ENCODE measurements at regions not wholly inside any gene's neighbourhood (a gene's known extent, or its start where the extent isn't known, plus 50 kb on each side); places are given as distances from the start of the nearest gene placed in this dataset.

GRCh38 chr11:70623906-70624597 lies 225.7 kb downstream of the CTTN start:
- FAIRE-seq (no peak), DNase-seq (ENCODE audit: low spot score) (no peak)

GRCh38 chr11:70624598-70624993 lies 226.3 kb downstream of the CTTN start:
- no peak for FAIRE-seq

GRCh38 chr11:70625051-70625450 lies 226.7 kb downstream of the CTTN start:
- DNase-seq (ENCODE audit: low spot score) = no peak
- FAIRE-seq = no peak

More at GRCh38 chr11:70624598-70624993, 226.3 kb downstream of the CTTN start:
- no peak for DNase-seq (ENCODE audit: low spot score)

DNA sequence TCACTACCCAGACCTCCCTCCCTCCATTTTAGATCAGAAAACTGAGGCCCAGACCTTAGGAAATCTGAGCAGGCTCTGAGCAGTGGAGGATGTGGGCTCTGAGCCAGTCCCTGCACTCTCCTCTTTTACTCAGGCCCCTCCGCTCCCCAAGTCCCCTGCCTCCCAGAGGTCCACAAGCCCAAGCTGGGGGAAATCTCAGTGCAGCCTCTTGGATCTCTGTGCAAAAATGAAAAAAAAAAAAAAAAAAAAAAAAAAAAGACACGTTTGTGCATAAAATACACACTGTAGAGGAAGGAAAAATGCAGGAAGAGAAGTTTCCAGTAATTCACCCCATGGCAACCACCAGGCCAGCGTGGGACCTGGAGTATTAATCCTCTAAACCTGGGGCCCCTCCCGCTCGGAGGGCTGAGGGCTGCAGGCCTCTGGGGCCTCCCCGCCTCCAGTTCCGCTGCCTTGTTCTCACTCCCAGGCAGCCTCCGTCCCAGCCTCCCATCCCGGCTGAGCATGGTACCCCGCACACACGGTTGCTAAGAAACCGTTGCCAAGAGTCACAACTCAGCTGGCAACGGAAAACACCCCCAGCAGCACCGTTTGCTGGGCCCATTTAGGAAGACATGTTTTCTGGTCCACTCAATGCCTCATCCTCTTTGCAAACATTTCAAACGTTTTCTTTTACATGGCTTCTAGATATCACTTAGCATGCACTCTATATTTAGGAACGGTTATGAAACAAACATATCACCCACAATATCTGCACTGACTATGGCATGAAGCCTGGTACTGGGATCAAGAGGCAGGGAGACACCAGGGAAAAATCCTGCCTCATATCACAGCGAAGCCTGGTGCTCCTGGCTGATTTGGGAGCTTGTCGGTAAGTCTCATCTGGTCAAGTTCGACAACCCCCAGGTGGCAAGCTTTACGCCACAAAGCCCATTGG lies 227.5 kb downstream of the CTTN start:
- FAIRE-seq (no peak), DNase-seq (ENCODE audit: low spot score) (no peak)

DNA sequence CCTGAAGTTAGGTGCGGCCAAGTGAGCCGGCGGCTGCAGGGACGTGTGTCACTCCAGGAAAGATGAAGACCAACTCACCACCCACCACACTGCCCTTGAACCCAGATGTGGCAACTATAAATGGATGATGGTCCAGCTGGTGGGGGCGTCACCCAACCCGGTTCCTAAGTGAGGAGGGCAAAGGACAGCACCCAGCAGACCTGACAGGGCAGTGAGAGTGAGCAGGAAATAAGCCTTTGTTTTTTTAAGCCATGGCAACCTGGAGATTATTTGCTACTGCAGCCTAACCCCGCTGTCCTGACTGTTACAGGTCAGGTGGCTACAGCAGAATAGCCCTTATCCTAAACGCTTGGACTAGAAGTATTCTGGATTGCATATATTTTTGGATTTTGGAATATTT lies 228.9 kb downstream of the CTTN start:
- FAIRE-seq = no peak
- no peak for DNase-seq (ENCODE audit: low spot score)

DNA sequence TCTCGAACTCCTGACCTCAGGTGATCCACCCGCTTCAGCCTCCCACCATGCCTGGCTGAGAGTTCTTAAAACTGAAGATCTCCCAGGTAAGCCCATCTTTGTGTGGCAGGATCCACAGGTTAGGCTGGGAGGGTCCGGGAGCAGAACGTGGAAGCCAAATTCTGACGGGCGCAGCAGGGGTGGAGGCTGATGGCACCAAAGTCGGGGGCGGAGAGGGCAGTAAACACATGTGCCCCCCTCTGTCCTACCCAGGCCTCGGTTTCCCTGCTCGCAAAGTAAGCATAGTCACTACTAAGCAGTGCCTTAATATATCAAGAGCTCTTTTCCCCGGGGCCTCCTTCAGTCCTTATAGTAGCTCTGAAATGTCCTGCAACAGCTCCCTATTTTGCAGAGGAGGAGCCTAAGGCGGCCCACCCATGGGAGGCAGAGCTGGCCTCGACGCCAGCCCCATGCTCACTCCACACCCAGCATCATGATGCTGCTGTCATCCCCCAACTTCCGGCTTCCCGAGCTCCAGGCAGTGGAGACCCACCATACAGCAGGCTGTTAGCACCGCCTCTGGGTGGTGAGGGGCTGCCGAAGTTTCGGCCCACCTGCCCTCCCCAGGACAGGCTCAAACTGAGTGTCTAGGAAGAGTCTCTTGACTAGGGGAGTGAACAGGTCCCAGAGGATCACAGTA lies 230.0 kb downstream of the CTTN start:
- DNase-seq (ENCODE audit: low spot score) (no peak), FAIRE-seq (no peak)

- no peak for DNase-seq (ENCODE audit: low spot score)
- FAIRE-seq = no peak
Measured at GRCh38 chr11:70628855-70629844, 230.8 kb downstream of the CTTN start.

GRCh38 chr11:70630068-70630467 lies 231.7 kb downstream of the CTTN start:
- DNase-seq (ENCODE audit: low spot score) = no peak
- no peak for FAIRE-seq

DNA sequence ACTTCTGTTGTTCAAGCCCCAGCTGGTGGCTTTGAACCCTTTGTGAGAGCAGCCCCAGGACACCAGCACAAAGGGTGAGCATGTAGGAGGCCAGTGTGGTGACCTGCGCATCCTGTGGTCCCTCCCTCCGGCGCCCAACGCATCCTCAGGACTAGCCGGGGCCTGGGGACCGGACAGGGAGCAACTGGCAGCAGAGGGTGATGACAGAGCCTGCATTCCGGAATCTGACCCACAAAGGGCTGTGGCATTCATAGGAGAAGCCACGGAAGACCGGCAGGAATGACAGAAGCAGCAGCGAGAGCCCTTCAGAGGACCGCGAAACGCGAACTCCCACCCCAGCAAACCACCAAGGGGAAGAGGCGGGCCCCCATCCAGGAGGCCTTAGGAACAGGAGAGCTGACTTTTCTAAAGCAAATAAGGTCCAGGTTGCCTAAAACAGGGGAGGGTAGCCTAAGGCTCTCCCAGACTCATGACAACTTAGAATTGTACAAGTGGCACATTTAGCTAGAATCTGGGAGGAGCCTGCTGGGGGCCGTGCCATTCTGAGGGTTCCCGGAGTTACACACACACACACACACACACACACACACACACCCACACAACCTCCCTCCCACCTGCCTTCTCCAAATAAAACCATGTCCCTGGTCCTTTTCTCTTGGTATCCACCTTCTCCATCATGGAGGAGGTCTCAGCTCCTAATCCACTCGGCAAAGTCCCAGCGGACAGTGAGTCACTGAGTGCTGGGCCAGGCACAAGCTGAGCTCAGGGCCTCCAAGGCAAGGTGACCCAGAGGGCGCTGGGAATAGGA lies 232.7 kb downstream of the CTTN start:
- FAIRE-seq = no peak
- DNase-seq (ENCODE audit: low spot score) = no peak

DNA sequence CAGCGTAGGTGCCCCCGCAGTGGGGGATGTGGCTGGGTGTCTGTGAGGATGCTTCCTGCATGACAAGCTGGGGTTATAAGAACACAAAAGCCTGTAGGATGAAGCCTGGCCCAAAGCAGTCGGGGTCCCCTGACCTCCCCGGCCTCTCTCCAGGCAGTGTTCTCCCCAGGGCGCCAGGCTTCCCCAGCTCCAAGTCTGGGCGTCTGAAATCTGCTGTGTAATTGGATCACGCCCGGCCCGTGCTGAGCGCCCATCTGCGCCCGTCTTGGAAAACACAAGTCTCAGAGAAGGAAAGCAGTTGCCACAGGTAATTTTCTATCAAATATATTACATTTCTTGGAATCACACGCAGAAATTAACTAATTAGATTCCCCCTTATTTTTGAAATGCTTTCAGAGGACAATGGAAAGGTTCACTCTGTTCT lies 233.3 kb downstream of the CTTN start:
- FAIRE-seq (no peak), DNase-seq (ENCODE audit: low spot score) (no peak)

GRCh38 chr11:70633610-70634009 lies 235.3 kb downstream of the CTTN start:
- no peak for FAIRE-seq
- DNase-seq (ENCODE audit: low spot score) = no peak

DNA sequence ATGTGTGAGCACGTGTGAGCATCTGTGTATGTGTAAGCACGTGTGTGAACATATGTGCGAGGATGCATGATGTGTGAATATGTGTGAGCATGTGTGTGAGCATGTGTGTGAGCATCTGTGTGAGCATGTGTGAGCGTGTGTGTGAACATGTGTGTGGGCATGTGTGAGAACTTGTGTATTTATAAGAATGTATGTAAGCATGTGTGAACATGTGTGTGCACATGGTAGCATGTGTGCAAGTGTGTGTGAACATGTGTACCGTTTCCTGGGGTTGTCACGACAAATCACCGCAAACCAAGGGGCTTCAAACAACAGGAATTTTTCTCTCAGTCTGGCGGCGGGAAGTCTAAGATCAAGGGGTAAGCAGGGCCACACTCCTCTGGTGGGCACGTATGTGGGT lies 238.3 kb downstream of the CTTN start:
- DNase-seq (ENCODE audit: low spot score) (no peak), FAIRE-seq (no peak)

DNA sequence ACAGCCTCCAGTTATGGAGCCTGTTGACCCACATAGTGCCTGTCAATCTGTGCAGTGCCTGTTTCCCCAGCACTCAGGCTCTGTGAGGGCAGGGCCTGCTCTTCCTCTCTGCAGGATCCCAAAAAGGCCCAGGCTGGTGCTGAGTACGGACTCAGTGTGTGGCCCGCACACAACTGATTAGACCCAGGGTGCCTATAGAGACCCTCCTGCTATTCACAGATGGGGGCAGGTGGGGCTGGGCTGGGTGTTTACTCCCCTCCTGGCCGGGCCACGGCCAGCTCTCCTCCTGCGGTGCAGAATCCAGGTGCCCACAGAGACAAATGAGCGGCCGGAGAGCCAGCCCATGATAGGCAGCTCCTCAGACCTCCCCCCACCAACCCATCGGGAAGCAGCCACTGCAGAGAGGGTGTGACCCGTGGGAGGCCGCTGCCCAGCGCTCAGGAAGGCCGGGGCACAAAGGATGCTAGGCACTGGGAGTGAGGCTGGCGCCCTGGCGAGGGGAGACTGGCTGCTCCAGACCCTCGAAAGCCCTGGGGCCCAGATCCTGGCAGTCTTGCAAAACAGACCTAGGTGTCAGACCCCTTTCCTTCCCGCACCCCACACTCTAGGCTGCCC lies 239.0 kb downstream of the CTTN start:
- no peak for FAIRE-seq
- DNase-seq (ENCODE audit: low spot score) = no peak

DNA sequence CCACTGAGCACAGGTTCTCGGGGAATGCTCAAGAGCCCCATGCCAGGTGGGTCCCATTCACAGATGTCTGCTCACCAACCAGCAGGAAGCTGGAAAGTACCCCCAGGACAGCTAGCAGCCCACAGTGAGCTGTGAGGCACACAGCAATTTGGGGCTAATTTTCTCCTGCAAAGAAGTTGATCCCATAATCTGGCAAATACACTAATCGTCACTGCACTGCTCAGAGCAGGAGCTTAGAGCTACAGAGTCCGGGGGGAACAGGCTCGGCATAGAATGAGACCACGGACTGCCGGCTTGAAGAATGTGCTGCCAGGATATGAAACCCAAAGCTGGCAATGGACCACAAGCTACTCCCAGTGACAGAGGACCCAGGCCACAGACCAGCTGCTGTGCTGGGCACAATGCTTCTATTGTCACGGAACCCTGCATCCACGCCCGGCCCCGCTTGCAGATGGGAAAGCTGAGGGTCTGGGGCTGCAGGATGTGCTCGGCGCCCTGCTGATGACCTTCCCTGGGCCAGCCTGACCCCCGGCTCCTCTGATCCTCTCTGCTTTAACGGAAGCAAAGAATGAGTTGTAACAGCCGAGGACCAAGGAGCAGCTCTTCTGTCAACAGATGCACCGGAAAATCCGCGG lies 239.7 kb downstream of the CTTN start:
- DNase-seq (ENCODE audit: low spot score) (no peak), FAIRE-seq (no peak)

- DNase-seq (ENCODE audit: low spot score) (no peak), FAIRE-seq (no peak)
Measured at GRCh38 chr11:70640408-70640807, 242.1 kb downstream of the CTTN start.

- no peak for DNase-seq (ENCODE audit: low spot score)
- no peak for FAIRE-seq
Measured at GRCh38 chr11:70641369-70641768, 243.0 kb downstream of the CTTN start.

DNA sequence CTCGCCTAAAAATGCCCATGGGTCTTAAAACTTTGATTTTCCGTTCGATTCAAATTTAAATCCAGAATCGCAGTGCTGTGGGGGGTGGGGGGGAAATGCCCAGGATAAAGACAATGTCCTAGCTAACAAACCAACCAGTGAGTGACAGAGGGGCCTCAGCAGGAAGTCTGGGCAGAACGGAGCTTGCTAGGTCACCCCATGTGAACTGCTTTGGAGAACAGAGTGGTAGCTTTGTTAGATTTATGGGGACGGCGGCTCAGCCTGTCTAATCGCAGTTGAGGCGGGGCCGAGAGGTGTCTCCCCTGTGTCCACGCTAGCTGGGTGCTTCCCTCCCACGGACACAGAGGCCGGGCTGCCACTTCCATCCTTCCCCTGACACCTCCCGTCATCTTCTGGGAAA lies 243.9 kb downstream of the CTTN start:
- FAIRE-seq (no peak), DNase-seq (ENCODE audit: low spot score) (no peak)

DNA sequence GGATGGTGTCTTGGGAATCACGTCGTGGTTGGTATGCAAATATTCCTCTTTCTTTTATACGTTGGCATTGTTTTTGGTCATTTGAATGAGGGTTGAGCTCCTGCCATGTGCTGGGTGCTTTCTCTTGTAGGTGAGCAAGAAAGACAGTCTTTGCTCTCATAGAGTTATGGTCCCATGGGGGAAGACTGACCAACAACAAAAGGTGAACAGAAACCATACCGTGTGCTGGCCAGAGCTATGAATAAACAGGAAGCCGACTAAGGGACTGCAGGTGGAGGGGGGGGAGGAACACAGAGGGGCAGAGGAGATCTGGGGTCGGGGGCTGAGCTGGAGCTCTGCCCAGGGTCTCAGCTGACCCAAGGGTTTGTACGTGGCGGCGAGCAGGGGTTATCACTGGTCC lies 245.3 kb downstream of the CTTN start:
- DNase-seq (ENCODE audit: low spot score) (no peak), FAIRE-seq (no peak)
